NCI-H524 treated with DMSO at 0.1 percent for 48 hours (cell line): ENCODE measurements at regions not wholly inside any gene's neighbourhood (a gene's known extent, or its start where the extent isn't known, plus 50 kb on each side); places are given as distances from the start of the nearest gene placed in this dataset.

ENCODE experiments used
- DNase-seq: peaks from one replicate; lab custom pipeline; 2025; lab: John Stamatoyannopoulos, UW

DNA sequence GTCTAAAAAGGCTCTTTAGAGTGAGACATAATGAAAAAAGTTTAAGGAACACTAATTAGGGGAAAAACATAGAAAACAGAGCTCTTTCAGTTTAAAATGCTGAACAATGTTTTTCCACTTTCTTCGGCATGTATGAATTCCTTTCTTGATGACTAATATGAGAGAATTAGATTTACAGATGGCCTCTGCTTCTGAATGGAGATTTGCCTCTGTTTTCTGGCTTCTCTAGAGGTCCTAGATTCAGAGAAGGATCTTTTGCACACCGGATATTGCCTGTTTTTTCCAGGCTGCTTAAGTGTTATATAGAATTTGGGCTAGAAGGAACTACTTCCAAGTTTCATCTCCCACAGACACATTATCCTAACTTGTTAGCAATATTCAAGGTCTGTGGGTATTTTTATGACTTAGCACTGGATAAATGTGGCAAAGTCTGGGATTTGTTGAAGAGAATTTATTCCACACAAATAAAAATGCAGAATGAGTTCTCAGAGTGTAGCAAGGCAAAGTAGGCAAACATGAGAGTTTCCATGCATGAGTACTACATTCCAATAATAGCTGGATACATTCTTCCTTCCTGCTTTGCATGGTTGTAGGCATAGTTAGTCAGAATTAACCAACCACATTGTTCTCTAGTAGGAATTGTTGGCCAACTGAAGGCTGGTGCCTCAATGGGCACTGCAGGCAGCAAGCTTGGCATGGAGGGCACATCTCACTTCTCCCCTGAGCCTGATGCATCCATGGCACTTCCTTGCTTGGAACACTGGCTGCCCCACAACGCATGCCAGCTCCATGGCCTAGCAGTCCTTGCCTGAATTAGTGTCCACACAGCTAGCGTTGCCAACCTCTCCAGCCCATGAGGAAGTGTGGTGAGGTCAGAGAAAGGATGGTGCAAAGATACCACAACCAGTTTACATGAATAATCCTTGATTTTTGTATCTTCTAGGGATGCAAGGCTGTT is 224.2 kb downstream of the CLIC5 start:
- DNase-seq, result no peak

DNA sequence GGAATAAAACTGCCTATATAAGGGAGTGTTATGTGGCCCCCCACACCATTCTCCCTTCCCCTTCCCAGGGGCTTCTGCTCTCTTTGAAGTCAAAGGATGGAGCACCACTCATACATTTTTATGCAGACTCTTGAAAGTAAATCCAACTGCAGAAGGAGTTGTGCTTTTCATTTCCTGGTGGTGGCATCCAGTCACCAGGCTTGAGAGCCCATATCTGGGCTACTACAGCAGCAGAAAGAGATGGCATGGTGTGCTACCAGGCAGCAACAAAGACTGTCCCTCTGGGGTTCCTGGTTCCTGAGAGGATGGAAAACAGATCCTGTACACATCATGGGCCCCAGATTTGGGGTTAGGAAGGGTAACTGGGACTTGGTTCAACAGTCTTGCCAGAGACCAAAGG is 226.4 kb downstream of the CLIC5 start:
- no peak for DNase-seq

DNA sequence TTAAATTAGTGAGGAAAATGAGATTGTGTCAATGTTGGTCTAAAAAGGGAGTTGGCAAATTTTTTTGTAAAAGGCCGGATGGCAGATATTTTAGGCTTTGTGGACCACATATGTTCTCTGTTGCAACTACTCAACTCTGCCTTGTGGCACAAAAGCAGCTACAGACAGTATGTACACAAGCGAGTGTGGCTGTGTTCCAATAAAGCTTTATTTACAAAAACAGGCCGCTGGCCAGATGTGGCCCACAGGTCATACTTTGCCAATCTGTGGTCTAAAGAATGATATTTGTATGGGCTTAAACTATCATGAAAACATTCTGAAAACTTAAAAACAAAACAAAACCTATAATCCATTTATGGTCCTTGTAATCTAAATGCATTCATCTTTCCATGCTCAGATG is 228.3 kb downstream of the CLIC5 start:
- no peak for DNase-seq

DNA sequence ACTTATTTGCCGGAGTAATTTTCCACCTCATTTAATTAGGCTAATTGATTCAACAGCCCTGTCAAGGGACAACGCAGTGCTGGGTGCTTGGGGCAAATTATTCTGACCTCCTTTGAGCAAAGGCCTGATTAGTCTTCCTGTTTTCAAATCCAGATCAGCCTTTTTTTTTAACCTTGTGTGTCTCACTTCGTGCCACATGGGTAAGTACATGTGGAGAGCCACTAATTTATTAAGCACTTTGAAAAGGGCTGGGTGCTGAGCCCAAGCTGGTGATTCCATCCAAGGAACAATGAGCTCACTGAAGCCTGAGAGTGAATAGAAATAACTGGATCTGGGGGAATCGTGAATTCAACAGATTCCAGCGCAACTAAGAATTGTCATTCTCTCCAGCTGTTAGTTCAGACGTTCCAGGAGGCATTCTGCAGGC is 229.3 kb downstream of the CLIC5 start:
- no peak for DNase-seq

DNA sequence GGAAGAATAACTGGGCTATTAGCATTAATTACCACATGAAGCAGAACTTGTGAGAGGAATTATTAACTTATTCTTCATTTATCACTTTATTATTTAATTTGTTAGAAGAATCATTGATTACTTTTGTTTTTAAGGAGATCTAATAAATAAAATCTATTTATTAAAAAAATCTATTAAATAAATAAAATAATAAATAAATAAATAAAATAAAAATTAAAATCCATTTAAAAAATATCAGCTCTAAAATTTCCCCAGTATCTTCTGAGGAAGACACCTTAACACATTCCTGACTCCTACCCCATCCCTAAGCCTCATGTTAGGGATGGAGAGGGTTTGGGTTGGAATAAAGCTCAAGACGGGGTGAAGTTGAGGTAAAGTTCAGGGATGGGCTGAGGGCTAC is 231.4 kb downstream of the CLIC5 start:
- DNase-seq, result no peak

DNA sequence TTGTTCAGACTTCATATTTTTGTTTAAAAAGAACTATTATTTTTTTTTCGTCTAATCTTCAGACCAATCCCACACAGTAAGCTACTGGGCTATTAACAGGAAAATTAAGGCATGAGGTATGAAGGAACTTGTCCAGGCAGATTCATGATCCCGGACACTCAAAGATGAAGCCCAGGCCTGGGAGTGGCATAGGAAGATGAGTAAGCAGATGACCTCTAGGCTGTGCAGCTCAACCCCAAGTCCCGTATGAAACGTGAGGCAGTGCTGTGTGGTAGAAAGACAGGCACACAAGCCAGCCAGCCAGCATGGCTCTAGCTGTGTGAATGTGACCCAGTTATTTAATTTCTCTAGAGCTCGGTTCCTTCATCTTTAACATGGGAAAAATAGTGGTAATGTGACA is 231.9 kb downstream of the CLIC5 start:
- no peak for DNase-seq

DNA sequence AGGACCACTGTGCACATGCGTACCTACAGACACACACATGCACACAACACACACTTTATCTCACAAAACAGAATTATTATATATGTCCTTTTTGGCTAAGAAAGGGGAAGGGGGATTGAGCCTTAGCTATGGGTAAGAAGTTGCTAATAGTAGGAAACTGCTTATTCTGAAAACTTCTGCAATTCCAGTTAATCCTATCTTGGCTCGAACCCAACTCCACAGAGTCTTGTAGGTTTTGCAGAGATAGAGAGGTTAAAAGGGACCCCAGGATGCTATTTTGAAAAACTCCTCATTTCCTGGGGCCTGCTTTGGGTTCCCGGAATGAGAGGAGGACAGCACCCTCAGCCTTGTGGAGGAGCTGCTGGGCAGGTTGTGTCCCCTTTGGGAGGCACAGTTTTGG is 233.8 kb downstream of the CLIC5 start:
- no peak for DNase-seq

DNA sequence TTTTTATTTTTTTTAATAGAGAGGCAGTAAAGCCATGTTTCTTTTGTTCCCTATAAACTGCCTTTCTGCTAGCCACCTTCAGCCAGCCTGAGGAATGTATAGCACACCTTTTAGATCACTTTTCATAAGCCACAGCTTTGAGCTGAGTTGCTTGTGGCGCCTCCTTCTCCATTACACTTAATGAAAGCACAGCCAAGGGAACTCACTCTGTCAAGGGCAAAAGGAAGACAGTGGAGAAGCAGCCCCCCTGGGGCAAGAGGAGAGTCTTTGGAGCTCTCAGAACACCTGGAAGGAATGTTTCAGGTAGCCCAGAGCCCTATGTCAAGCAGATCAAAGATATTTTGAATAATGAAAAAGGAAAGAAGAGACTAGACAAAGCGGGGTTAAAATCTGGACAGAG is 235.1 kb downstream of the CLIC5 start:
- no peak for DNase-seq

DNA sequence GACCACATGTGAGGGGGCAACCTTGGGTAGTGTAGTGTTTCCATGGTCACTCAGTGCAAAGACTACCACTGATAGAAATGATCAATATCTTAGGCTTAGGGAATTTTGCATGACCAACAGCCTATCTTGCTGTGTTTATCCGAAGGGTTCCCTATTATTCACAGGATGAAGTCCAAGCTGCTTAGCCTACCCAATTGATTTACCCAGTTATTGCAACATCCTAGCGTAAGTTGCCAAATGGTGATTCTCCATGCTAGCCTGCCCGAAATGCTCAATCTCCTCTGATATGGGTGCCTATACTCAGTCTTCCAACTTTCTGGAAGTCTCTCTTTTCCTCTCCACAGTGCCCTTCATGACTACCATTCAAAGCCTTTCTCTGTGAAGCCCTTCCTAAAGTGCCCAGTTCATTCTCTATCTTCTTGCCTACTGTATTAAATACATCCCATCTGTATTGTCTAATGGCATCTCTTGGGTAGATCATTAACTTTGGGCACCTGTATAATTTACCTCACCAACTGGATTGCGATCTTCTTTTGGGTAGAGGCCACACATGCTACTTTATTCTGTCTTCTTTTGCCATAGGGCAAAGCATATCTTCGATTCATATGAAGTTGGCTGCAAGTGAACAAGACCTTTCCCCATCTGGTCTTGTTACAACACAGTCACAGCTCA is 240.5 kb downstream of the CLIC5 start:
- no peak for DNase-seq

DNA sequence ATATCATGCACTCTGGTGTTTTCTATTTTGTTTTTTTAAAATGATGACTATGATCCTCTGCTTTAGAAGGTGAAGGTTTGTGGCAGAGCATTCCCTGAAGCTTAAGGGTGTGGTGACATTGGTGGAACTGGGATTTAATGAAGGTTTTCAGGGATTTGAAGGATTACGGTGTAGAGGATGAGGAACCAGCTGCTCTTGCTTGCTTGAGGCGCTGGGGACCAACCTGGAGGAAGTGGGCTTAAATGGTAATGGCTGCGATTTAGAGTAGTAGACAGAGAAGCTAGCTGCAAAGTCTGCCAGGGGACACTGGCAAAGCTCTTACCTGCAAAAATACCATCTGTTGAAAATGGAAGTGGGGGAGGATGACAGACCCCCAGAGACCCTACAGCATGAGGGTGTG is 241.8 kb downstream of the CLIC5 start:
- peak; percentile 1 for DNase-seq

DNA sequence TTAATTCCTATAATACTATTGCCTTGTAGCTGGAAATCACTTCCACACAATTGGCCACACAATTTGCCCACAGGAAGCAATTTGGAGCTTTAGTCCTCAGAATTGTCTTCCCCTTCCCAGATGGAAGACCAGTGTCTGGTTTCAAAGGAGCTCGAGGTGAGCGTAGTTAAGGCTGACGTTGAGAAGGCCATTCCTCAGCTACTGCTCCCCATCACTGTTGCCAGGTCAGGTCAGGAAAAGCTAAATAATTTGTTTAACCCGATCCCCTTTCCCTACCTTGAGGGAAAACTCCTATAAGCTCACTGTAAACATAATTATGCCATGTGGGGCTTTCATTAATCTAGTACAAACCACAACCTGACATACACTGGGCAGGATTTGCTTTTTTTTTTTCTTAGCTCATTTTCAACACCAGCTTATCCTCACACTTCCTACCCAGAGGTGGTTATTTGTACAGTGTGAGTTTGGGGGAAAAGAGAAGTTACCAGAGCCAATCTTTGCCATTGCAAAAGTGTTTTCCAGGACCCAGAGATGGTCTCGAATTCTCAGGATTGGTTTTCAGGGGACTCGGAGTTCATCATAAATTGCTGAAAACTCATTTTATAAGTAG is 242.7 kb downstream of the CLIC5 start:
- no peak for DNase-seq

DNA sequence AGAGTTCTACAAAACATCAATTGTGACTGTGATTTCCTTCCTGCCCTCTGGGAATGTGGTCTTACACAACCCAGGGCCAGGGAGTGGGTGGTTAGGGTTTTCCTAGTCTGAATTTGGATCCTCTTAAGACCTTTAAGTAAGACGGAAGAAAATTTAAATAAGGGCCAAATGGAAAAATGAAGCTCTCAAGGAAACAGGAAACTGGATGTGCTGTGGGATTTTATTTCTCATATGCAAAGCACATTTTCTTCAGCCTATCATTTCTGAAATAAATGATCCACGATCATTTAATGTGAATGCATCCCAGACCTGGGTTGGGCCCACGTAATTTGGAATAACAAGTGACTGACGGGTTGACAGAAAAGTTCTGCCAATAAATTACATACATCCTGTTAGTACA is 243.6 kb downstream of the CLIC5 start:
- no peak for DNase-seq

DNA sequence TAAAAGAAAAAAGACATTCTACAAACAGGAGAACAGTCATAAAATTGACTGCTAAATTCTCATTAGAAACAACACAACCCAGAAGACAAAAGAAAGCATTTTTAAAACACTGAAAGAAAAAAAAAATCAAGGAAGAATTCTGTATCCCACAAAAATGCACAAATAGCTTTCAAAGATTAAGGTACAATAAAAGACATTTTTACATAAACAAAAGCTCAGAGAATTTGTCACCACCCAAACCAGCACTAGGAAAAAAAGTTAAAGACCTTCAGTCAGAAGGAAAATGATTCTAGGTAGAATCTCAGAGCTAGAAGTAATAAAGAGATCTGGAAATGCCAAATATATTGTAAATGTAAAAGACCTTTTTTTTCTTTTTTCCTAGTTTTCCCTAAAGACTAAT is 252.4 kb downstream of the CLIC5 start:
- DNase-seq, result no peak

DNA sequence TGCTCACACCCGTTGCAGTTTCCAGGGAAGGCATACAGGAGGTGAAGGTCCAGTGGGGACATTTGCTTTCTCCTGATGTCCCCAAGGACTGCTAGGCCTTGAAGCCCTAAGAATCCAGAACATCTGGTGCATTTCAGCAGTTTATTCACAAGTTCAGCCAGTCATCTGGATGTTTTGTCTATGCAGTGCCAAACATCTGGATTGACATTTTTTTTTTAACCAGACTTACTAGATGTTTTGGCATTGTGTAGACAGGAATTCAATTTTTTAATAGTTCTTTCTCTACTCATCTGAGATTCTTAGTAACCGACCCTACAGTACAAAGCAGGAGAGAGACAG is 256.2 kb downstream of the CLIC5 start:
- no peak for DNase-seq

DNA sequence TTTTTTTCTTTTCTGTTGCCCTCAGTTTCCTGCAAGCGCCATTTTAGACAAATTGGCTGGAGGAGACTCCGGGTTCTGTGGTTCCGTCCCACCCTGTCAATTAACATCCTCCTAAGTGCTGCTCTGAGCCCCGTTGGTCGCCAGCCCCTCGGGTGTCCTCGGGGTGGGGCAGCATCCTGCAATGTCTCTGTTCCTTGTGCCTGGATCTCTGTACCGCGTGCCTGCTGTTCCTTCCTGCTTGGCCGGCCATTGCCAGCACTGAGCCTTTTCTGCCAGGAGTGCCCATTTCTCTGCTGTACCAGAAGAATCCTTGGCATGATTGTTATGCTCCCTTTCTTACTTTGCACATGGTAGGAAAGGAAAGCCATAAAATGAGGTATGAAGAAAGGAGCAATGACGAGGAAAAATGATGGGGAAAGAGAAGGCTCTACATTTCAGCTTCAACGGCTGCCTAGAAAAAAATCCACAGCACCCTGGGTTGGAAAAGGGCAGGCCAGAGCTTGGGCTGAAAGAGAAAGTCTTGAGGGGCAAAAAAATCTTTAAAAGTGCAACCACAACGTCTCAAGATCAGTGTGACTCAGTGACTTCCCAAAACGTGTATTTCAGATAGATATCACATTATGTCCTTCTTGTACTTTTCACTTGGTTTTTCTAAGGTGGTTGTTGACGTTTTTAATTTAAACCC is 256.7 kb downstream of the CLIC5 start:
- DNase-seq, result no peak

DNA sequence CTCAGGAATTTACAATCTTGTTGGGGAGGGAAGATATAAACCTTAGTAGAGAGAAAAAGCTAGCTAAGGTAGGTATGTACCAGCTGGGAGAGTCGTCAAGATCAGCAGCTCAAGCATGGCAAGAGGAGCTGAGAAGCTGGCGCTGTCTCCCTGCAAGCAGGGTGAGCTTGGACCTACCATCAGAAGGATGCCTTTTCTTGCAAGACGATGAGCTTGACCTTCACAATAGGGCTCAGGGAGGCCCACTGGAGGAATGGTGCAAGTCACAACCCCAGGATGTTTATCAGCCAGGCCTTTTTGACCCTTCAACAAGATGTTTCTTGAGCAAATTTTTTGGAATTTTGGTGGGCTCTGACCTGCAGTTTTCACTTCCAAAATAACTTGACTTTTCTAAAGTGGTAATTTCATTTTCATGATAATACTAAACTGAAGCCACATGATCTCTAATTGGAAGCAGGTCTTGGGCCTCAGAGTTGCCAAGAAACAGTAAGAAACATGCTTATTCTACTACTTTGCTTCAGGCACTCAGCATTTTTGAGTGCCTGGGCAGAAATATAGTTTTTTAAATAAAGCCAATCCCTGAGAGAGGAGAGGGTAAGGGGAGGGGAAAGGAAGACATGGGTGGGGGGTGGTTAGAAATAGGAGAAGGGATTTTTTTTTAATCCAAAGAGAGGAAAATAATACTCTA is 258.1 kb downstream of the CLIC5 start:
- no peak for DNase-seq

DNA sequence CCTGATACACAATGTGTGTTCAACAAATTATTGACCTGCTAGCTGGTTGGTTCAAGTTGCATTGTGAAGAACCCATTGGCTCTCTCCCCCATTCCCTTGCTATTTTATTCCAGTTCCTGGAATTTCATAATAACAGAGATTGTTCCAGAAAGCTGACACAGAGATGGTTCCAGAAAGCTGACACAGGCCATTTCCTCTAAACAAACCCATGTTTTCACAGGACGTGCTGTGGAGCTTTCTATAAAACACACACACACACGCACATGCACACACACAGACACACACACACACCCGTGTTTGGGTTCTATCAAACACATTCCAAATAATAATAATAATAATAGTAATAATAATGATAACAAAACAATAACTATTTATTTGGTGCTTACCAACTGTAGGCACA is 259.1 kb downstream of the CLIC5 start:
- no peak for DNase-seq

DNA sequence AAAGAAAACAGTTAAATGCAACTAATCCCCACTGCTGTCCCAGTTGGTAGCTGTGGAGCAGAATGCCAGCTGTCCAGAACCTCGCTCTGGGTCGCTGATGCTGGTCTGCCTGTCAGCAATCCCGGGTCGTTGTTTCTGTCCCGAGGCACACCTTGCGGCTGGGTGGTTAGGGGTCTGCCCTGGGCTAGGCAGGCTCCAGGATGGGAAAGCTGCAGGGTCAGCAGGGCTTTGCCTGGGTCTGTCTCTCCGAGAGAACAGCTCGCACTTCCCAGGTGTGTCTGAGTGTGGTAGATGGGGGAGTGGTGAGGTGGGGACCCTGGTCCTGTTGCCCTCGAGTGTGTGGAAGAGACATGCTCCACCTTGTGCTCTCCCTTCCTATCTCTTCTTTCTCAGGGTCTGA is 261.2 kb downstream of the CLIC5 start:
- no peak for DNase-seq

DNA sequence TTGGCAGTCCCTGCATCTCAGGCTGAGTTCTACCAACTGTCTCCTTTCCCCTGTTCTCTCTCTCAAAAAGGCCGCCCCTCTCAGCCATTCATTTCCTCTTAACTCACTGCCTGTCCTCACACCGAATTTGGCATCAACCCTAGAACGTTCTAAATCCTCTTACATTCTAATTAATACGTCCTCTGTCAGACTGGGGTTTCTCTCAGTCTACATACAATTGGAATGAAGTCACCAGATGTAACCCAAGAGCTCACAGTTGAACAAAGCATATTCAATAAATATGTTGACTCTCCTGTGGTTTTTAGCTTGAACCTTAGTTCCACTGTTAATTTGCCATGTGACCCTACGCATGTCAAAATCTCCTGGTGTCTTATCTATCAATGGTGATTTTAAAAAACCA is 269.6 kb downstream of the CLIC5 start:
- no peak for DNase-seq

DNA sequence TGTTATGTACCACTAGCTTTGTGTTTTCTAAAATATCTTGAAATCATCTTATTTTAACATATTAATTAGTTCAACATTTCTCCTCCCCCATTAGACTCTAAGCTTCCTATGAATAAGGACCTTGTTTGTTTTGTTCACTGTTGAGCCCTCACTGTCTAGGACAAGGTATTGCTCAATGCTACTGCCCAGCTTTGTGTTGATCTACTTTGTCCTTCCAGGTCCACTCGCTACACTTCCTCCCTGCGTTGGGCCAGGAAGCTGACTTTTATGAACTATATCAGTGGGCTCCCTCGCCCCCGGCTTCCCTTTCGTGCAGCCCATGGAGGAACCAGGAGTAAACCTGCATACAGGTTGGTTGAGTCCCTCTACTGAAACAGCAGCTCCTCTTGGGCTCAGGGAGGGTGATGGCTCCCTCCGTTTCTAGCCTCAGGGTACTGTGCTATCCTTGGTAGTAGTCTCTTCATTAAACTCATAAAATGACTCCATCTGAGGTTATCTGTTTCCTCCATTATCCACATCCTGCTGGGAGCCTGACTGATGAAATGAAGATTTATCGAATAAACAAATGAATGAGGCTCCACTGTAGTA is 272.5 kb downstream of the CLIC5 start:
- DNase-seq, result no peak

DNA sequence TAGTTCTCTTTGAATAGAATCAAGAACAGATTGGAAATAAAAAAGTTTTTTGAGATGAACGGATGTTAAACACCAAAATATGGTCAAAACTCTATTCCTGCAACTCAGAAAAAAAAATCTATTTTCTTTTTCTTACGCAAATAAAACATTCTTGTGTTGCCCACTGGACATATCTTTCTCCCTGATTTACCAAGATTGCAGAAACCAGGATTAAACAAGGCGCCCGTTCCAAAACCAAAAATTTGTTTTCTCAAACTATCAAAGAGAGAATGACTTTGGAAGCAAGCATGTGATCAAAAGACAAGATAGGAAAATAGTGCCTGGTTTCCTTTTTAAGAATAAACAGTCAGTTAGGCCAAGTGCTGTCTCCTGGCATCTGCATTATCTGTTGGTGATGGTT is 273.1 kb downstream of the CLIC5 start:
- no peak for DNase-seq
